Brain microvascular endothelial cell (primary cell): ENCODE measurements at regions not wholly inside any gene's neighbourhood (a gene's known extent, or its start where the extent isn't known, plus 50 kb on each side); places are given as distances from the start of the nearest gene placed in this dataset.
"Not testable (repeated sequence)": the region's sequence is repeated elsewhere in the genome, so short reads cannot be mapped to it uniquely, and the experiment has no call there.

Source experiments
- DNase-seq: peaks from one replicate; pipeline ENCODE4 v3.0.0-alpha.2; 2020
- H3K27ac ChIP-seq: fragments of 250-450 bp; sonication (Bioruptor Pico); 2 replicates; pipeline ENCODE4 v1.5.1; 2020; ENCODE audit warnings: mild to moderate bottlenecking, moderate library complexity
- H3K27me3 ChIP-seq: fragments of 250-450 bp; sonication (Bioruptor Pico); replicated peaks from 2 replicates; pipeline ENCODE4 v1.5.1; 2020; ENCODE audit warnings: mild to moderate bottlenecking
- H3K36me3 ChIP-seq: fragments of 250-450 bp; sonication (Bioruptor Pico); replicated peaks from 2 replicates; pipeline ENCODE4 v1.5.1; 2020; ENCODE audit warnings: mild to moderate bottlenecking
- H3K4me3 ChIP-seq: 2 replicates; pipeline ENCODE4 v1.5.1; 2011; ENCODE audit warnings: low read depth, mild to moderate bottlenecking, control low read depth, low read length, moderate library complexity
- in situ Hi-C: cut with HindIII; loops from 2 replicates; pipeline ENCODE4 v1.10.0; 2017; ENCODE audit warnings: low sequenced_read_pairs, low pct_ligation_motif_present
- TF ChIP-seq, protein P1 (sequence below): IDR thresholded peaks from 2 replicates; pipeline ENCODE4 v1.5.1; 2011; ENCODE audit warnings: low read depth, mild to moderate bottlenecking, moderate library complexity, low read length, control low read depth, inconsistent platforms; ENCODE audit errors: missing control alignments

DNA sequence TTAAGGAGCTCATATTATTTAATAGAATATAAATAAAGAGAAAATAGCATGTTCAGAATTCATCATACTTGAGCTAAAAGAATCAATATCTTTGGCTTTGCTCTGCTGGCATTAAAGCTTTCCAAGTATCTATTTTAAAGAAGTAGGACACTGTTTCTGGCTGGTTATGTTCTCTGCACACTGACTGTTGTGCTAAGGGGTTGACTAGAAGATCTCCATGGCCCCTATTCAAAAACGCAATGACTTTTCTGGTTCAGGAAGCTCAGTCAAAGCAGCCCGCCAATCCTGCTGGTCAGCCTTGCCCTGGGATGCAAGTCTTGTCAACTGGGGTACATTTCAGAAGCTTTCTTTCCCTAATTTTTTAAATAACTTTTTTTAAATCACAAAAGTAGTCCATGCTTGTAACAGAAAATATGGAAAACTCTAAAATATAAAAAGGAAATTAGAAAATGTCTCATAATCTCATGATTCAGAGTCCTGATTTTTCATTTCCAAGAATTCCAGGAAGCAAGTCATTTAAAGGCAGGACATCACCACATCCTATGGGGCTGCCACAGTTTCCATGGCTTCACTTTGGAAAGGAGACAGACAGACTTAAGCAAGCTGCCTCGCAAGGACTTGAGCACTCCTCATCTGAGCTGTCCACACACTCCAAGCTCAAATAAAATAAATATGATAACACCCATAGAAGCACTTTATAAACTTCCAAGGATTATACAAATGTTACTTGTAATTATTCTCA is 195.1 kb downstream of the TXNL1 start:
- DNase-seq, result no peak

DNA sequence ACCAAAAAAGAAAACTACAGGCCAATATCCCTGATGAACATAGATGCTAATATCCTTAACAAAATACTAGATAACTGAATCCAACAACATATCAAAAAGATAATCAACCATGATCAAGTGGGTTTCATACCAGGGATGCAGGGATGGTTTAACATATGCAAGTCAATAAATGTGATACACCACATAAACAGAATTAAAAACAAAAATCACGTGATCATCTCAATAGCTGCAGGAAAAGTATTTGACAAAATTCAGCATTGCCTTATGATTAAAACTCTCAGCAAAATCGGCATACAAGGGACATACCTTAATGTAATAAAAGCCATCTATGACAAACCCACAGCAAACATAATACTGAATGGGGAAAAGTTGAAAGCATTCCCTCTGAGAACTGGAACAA is 199.9 kb downstream of the TXNL1 start:
- in situ Hi-C loops, DNase-seq, H3K27ac ChIP-seq, H3K36me3 ChIP-seq, H3K27me3 ChIP-seq, H3K4me3 ChIP-seq: not testable (repeated sequence)

More for the DNA sequence above, 195.1 kb downstream of the TXNL1 start:
- Histone ChIP-seq H3K36me3 (no peaks in the 10 kb centered on the region), H3K27ac (no peak overlapping the region), H3K4me3 (no peak overlapping the region), H3K27me3 (no peaks in the 10 kb centered on the region)
- TF ChIP-seq, protein P1, sequence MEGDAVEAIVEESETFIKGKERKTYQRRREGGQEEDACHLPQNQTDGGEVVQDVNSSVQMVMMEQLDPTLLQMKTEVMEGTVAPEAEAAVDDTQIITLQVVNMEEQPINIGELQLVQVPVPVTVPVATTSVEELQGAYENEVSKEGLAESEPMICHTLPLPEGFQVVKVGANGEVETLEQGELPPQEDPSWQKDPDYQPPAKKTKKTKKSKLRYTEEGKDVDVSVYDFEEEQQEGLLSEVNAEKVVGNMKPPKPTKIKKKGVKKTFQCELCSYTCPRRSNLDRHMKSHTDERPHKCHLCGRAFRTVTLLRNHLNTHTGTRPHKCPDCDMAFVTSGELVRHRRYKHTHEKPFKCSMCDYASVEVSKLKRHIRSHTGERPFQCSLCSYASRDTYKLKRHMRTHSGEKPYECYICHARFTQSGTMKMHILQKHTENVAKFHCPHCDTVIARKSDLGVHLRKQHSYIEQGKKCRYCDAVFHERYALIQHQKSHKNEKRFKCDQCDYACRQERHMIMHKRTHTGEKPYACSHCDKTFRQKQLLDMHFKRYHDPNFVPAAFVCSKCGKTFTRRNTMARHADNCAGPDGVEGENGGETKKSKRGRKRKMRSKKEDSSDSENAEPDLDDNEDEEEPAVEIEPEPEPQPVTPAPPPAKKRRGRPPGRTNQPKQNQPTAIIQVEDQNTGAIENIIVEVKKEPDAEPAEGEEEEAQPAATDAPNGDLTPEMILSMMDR, result no peak
- in situ Hi-C loops, result no loop called here

DNA sequence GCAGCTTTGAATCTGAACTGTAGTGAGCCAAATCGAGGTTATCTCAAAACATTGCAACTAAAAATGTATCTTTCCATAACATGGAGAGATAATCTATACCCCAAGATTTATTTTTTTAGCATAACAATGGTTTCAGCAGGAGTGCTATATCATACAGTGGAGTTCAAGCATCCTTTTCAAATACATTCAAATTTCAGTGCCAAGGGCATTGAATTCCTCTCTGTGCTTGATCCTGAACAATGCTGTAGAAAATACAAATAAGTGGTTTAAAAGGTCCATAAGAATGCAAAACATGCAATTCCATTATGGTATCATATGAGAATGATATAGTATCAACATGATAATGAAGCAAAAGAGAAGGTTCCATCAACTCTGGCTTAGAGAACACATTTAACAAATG is 201.7 kb downstream of the TXNL1 start:
- TF ChIP-seq, protein P1, result no peak
- Histone ChIP-seq H3K36me3 (no peaks in the 10 kb centered on the region), H3K27me3 (no peaks in the 10 kb centered on the region), H3K4me3 (no peak overlapping the region), H3K27ac (no peak overlapping the region)
- no peak for DNase-seq
- in situ Hi-C loops, result no loop called here

DNA sequence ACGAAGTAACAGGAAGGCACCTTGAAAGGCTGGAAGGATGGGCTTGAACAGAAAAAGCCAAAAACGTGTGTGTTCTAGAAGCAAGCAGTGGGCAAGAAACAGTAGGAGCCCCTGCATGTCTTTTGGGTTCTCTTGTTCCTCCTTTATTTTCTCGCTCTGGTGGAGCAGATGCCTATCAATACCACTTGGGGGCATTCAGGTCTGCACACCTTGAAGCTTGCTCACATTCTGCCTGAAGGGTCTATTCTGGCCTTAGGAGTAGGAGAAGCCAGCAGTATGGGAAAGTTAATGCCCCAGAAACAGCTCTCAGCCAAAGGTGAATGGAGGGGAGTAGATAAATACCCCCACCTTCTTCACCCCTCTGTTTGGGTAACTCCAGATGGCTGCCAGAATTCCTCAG is 204.5 kb downstream of the TXNL1 start:
- in situ Hi-C loops, result no loop called here
- Histone ChIP-seq H3K27me3 (no peaks in the 10 kb centered on the region), H3K36me3 (no peaks in the 10 kb centered on the region), H3K27ac (no peak overlapping the region), H3K4me3 (no peak overlapping the region)
- TF ChIP-seq, protein P1, result no peak
- no peak for DNase-seq

DNA sequence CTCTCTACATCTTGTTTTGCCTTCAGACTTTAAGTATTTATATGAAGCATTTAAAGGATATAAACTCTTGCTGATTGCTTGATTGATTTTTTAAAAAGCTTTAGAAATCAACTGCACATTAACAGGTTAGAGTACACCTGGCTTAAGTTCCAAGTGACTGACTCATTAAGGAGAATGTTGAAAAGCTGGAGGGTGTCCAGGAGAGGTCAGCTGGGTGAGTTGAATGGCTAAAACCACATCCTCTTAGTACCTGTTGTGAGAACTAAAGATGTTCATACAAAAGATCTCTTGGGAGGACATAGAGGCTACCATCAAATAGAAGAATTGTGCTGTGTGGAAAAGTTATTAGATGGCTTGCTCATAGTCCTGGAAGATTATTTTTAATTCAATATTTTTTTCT is 206.8 kb downstream of the TXNL1 start:
- Histone ChIP-seq H3K27me3 (no peaks in the 10 kb centered on the region), H3K36me3 (no peaks in the 10 kb centered on the region), H3K4me3 (no peak overlapping the region), H3K27ac (no peak overlapping the region)
- in situ Hi-C loops, result no loop called here
- TF ChIP-seq, protein P1, result no peak
- no peak for DNase-seq

DNA sequence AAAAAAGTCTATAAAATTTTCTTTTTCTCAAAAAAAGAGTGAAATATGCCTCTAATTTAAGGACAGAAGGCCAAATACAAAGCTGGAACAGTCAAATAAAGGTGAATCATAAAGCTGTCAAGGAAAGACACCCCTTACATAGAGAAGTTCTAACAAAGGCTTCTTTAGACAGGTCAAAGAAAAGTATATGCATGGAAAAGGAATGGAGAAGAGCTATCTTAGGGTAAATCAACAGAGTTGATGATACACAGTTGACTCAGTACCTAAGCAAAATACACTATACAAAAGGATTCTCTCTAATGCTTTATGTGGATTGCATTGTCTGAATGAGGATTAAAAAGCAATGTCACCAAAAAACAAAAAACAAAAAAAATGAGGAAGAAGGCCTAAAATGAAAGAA is 214.8 kb downstream of the TXNL1 start:
- no peak for DNase-seq
- Histone ChIP-seq H3K4me3 (no peak overlapping the region), H3K27ac (no peak overlapping the region), H3K27me3 (no peaks in the 10 kb centered on the region), H3K36me3 (no peaks in the 10 kb centered on the region)
- in situ Hi-C loops, result no loop called here
- TF ChIP-seq, protein P1, result no peak
